ENCODE measurements at regions not wholly inside any gene's neighbourhood (a gene's known extent, or its start where the extent isn't known, plus 50 kb on each side); places are given as distances from the start of the nearest gene placed in this dataset.

DNA sequence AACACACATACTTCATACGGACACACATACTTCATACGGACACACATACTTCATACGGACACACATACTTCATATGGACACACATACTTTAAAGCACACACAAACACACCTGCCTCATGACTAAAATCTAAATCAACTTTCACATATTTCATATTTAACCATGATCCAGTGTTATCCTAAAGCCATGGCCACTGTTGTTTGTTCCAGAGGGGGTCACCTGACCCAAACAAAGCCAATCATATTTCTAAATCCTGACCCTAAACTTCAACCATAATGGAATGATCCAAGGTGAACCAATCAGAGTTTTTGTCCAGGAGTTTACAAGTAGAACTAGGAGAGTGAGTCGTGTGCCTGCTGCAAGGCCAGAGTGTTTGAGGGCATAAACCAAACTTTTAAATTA, 97.2 kb upstream of the KIT start:
- TF ChIP-seq POLR2AphosphoS2 (conservative IDR thresholded peaks at IDR 0.05; ENCODE audit: low read length) (no peak), RFX5 (IDR thresholded peaks at IDR 0.05) (no peak)

Measured in A549 (cell line).